ENCODE measurements at regions not wholly inside any gene's neighbourhood (a gene's known extent, or its start where the extent isn't known, plus 50 kb on each side); places are given as distances from the start of the nearest gene placed in this dataset.

DNA sequence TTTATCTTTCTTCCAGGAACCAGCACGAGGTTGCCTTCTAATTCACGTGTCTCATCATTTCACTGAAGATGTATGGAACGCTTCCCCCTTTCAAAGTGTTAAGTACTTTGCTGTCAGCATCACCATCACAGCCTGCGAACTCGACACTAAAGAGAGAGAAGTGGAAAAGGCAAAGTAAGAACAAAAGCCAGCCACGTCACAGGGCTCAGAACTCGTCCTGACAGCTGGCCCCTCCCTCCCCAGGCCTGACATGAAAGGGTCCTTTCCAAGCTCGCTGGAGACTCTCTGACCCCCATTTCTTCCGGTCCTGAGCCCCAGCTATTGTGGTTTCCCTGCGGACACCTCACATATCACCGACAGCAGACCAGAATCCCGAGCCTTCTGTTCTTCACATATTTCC is 177.8 kb upstream of the NTM start:
- TF ChIP-seq SMAD3 (CRISPR knock-in tag; conservative IDR thresholded peaks at IDR 0.05) (no peak), FOXP1 (CRISPR knock-in tag; IDR thresholded peaks at IDR 0.05) (no peak)

Data from K562 (cell line).